Colonic mucosa (tissue), 4 donors: ENCODE measurements at regions not wholly inside any gene's neighbourhood (a gene's known extent, or its start where the extent isn't known, plus 50 kb on each side); places are given as distances from the start of the nearest gene placed in this dataset.

Experiments
- DNase-seq: peaks from one replicate; pipeline ENCODE4 v3.0.0-alpha.2; 2020
- H3K27ac ChIP-seq: fragments of 200-600 bp; one replicate; pipeline ENCODE4 v1.8.0; 2021
- H3K27me3 ChIP-seq: fragments of 200-600 bp; one replicate; pipeline ENCODE4 v1.8.0; 2021
- H3K36me3 ChIP-seq: fragments of 200-600 bp; one replicate; pipeline ENCODE4 v1.8.0; 2021
- H3K4me1 ChIP-seq: fragments of 200-600 bp; one replicate; pipeline ENCODE4 v1.8.0; 2021; ENCODE audit warnings: mild to moderate bottlenecking
- H3K4me3 ChIP-seq: fragments of 200-600 bp; one replicate; pipeline ENCODE4 v1.8.0; 2021
- H3K9ac ChIP-seq, 2 donors: one replicate each; pipeline ENCODE4 v1.7.0; 2013; ENCODE audit warnings: control low read depth in 2 of 2, low read depth in 2 of 2, low read length in 2 of 2
- H3K9me3 ChIP-seq: fragments of 200-600 bp; one replicate; pipeline ENCODE4 v1.8.0; 2021
- intact Hi-C: fragments of 100-400 bp; cut with DNase I; formaldehyde crosslinking; loops from one replicate; pipeline ENCODE4 v1.14.1; 2022
- TF ChIP-seq, protein P1 (sequence below): fragments of 200-600 bp; IDR thresholded peaks from one replicate; pipeline ENCODE4 v1.8.0; 2022; ENCODE audit warnings: antibody characterized with exemption, mild to moderate bottlenecking
- donor health status: healthy.
- donor health status: DM: no; HTN: no; CAD: no.
- donor health status: DM: no; HTN: no; CAD: no.

GRCh38 chr6:8652710-8653109, 217.4 kb upstream of the SLC35B3 start:
- no peaks in the 10 kb centered on the region for H3K9me3 ChIP-seq
- H3K27ac ChIP-seq: no peak overlapping the region
- no peak overlapping the region for H3K9ac ChIP-seq
- H3K4me1 ChIP-seq: no peaks in the 10 kb centered on the region
- TF ChIP-seq, protein P1, sequence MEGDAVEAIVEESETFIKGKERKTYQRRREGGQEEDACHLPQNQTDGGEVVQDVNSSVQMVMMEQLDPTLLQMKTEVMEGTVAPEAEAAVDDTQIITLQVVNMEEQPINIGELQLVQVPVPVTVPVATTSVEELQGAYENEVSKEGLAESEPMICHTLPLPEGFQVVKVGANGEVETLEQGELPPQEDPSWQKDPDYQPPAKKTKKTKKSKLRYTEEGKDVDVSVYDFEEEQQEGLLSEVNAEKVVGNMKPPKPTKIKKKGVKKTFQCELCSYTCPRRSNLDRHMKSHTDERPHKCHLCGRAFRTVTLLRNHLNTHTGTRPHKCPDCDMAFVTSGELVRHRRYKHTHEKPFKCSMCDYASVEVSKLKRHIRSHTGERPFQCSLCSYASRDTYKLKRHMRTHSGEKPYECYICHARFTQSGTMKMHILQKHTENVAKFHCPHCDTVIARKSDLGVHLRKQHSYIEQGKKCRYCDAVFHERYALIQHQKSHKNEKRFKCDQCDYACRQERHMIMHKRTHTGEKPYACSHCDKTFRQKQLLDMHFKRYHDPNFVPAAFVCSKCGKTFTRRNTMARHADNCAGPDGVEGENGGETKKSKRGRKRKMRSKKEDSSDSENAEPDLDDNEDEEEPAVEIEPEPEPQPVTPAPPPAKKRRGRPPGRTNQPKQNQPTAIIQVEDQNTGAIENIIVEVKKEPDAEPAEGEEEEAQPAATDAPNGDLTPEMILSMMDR: no peak
- H3K36me3 ChIP-seq: no peaks in the 10 kb centered on the region
- intact Hi-C loops: no loop called here
- H3K4me3 ChIP-seq: no peak overlapping the region
- H3K27me3 ChIP-seq: no peaks in the 10 kb centered on the region
- DNase-seq: no peak

DNA sequence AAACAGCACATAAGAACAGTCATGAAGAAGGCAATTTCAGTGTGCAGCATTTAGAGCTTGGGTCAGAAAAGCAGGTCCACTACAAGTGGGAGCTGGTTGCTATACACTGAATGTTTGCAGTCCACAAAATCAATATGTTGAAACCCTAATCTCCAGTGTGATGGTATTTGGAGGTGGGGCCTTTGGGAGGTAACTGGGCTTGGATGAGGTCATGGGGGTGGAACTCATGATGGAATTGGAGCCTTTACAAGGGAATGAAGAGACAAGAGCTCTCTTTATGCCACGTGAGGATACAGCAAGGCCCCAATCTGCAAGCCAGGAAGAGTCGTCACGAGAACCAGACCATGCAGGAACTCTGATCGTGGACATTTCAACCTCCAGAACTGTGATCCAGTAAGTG, 216.7 kb upstream of the SLC35B3 start:
- TF ChIP-seq, protein P1: no peak
- H3K9me3 ChIP-seq: no peaks in the 10 kb centered on the region
- H3K4me3 ChIP-seq: no peak overlapping the region
- H3K27me3 ChIP-seq: no peaks in the 10 kb centered on the region
- no peak overlapping the region for H3K9ac ChIP-seq
- no peaks in the 10 kb centered on the region for H3K36me3 ChIP-seq
- H3K27ac ChIP-seq: no peak overlapping the region
- no peak for DNase-seq
- no peaks in the 10 kb centered on the region for H3K4me1 ChIP-seq
- intact Hi-C loops: no loop called here

DNA sequence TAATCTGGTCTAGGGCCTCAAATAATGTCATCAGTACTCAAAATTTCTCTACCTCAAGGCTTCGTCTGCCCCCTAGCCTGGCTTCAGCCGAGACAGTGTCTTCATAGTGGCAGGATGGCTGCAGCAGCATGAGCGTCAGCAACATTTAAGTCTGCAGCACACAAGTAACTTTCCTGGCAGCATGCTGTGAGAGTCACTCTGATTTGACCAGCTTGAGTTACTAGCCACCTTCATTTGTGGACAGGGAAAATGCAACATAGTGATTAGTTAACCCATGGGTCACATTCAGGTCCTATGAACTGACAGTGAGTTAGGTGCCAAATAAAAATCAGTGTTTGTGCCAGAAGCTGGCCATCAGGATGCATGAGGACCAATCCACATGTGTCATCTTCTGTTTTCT, 209.9 kb upstream of the SLC35B3 start:
- DNase-seq: no peak
- no peaks in the 10 kb centered on the region for H3K4me1 ChIP-seq
- no peak overlapping the region for H3K4me3 ChIP-seq
- intact Hi-C loops: no loop called here
- H3K27me3 ChIP-seq: no peaks in the 10 kb centered on the region
- H3K9ac ChIP-seq: no peak overlapping the region
- TF ChIP-seq, protein P1: no peak
- no peaks in the 10 kb centered on the region for H3K36me3 ChIP-seq
- no peak overlapping the region for H3K27ac ChIP-seq
- no peaks in the 10 kb centered on the region for H3K9me3 ChIP-seq

- DNase-seq: no peak
- intact Hi-C loops: no loop called here
These were observed 209.0 kb upstream of the SLC35B3 start for GRCh38 chr6:8644306-8644705.

DNA sequence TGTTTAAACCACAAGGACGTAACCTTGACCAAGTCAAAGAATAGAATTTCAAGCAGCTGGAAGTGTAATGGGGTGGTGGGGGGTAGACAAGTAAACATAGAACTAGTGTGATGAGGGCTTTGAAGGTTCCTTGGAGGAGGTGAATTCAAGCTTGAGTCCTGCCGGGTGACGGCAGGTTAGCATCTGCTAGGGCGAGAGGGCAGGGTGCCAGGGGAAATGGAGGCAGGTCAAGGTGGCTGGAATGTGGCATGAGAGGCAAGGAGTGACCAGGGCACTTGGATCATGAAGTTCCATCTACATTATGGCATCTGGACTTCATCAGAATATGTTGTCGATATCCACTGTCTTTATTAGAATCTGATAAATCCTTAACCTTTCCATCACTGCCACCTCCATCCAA, 207.5 kb upstream of the SLC35B3 start:
- H3K27ac ChIP-seq: no peak overlapping the region
- no peaks in the 10 kb centered on the region for H3K36me3 ChIP-seq
- no peaks in the 10 kb centered on the region for H3K27me3 ChIP-seq
- no peaks in the 10 kb centered on the region for H3K4me1 ChIP-seq
- intact Hi-C loops: no loop called here
- DNase-seq: no peak
- no peaks in the 10 kb centered on the region for H3K9me3 ChIP-seq
- TF ChIP-seq, protein P1: no peak
- H3K9ac ChIP-seq: no peak overlapping the region
- H3K4me3 ChIP-seq: no peak overlapping the region

More at GRCh38 chr6:8644306-8644705, 209.0 kb upstream of the SLC35B3 start:
- Histone ChIP-seq H3K27me3 (no peaks in the 10 kb centered on the region), H3K9ac (no peak overlapping the region), H3K4me3 (no peak overlapping the region), H3K27ac (no peak overlapping the region), H3K9me3 (no peaks in the 10 kb centered on the region), H3K36me3 (no peaks in the 10 kb centered on the region), H3K4me1 (no peaks in the 10 kb centered on the region)
- TF ChIP-seq, protein P1: no peak

GRCh38 chr6:8642131-8642530, 206.8 kb upstream of the SLC35B3 start:
- no peak overlapping the region for H3K4me3 ChIP-seq
- H3K27me3 ChIP-seq: no peaks in the 10 kb centered on the region
- H3K9ac ChIP-seq: no peak overlapping the region
- no peaks in the 10 kb centered on the region for H3K4me1 ChIP-seq
- DNase-seq: no peak
- no peaks in the 10 kb centered on the region for H3K9me3 ChIP-seq
- TF ChIP-seq, protein P1: no peak
- H3K27ac ChIP-seq: no peak overlapping the region
- no peaks in the 10 kb centered on the region for H3K36me3 ChIP-seq
- intact Hi-C loops: no loop called here
